ENCODE measurements at regions not wholly inside any gene's neighbourhood (a gene's known extent, or its start where the extent isn't known, plus 50 kb on each side); places are given as distances from the start of the nearest gene placed in this dataset.

GRCh38 chr6:33921745-33922144 is 117.9 kb upstream of the MLN start:
- no peak for DNase-seq

- DNase-seq, result no peak
These were observed 114.4 kb upstream of the MLN start for GRCh38 chr6:33918175-33918695.

GRCh38 chr6:33915134-33915533 is 111.3 kb upstream of the MLN start:
- DNase-seq, result no peak

- peak in 1 of 4 experiments; percentile 28 for DNase-seq
These were observed 110.8 kb upstream of the MLN start for GRCh38 chr6:33914645-33915044.

- DNase-seq, result no peak
These were observed 108.4 kb upstream of the MLN start for GRCh38 chr6:33912195-33912594.

GRCh38 chr6:33911488-33911887 is 107.7 kb upstream of the MLN start:
- no peak for DNase-seq

- no peak for DNase-seq
These were observed 106.8 kb upstream of the MLN start for GRCh38 chr6:33910594-33910993.

GRCh38 chr6:33909737-33910136 is 105.9 kb upstream of the MLN start:
- DNase-seq, result no peak

GRCh38 chr6:33908025-33908424 is 104.2 kb upstream of the MLN start:
- DNase-seq, result no peak

- DNase-seq, result no peak
These were observed 103.4 kb upstream of the MLN start for GRCh38 chr6:33907227-33907626.

GRCh38 chr6:33906439-33906838 is 102.6 kb upstream of the MLN start:
- no peak for DNase-seq

- peak in 2 of 4 experiments; percentile 11 to 18 for DNase-seq
These were observed 101.3 kb upstream of the MLN start for GRCh38 chr6:33905071-33905609.

GRCh38 chr6:33904747-33905065 is 100.9 kb upstream of the MLN start:
- DNase-seq, result no peak

GRCh38 chr6:33904050-33904746 is 100.4 kb upstream of the MLN start:
- peak in 2 of 4 experiments; percentile 45 to 59 for DNase-seq

- no peak for DNase-seq
These were observed 99.8 kb upstream of the MLN start for GRCh38 chr6:33903579-33903978.

- no peak for DNase-seq
These were observed 98.7 kb upstream of the MLN start for GRCh38 chr6:33902457-33902853.

- DNase-seq, result no peak
These were observed 98.1 kb upstream of the MLN start for GRCh38 chr6:33901822-33902456.

GRCh38 chr6:33898771-33899170 is 95.0 kb upstream of the MLN start:
- no peak for DNase-seq

- DNase-seq, result no peak
These were observed 93.5 kb upstream of the MLN start for GRCh38 chr6:33897189-33897780.

GRCh38 chr6:33896391-33897188 is 92.8 kb upstream of the MLN start:
- no peak for DNase-seq

- DNase-seq, result no peak
These were observed 92.2 kb upstream of the MLN start for GRCh38 chr6:33895988-33896387.

- no peak for DNase-seq
These were observed 91.5 kb upstream of the MLN start for GRCh38 chr6:33895296-33895695.

GRCh38 chr6:33894438-33894837 is 90.6 kb upstream of the MLN start:
- no peak for DNase-seq
